ENCODE measurements at regions not wholly inside any gene's neighbourhood (a gene's known extent, or its start where the extent isn't known, plus 50 kb on each side); places are given as distances from the start of the nearest gene placed in this dataset.

DNA sequence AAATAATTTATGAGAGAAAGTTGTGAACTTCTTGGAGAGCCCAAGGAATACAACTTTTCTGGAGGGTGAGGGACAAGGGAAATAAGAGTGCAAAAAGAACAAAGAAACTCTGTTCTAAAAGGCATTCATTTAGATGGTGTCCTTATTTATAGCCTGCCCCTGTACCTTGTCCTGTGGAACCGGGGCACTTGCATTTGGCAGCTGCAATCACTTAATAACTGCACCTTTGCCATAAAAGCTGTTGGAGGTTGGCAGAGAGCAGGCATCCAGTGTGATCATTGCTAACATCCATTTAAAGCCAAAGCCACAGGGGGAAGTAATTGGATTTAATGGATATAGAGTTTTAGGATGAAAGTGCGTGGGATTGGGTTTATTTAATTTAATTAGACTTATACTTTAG lies 50.8 kb upstream of the SGK1 start:
- Histone ChIP-seq H3K4me3 (no peak overlapping the region), H3K27ac (no peak overlapping the region), H3K27me3 (no peaks in the 10 kb centered on the region), H3K4me1 (replicated peaks in 1 of 2) (peaks cover 8 to 11% of the 10 kb centered on the region in 2 donors), H3K36me3 (replicated peaks in 1 of 2) (no peaks in the 10 kb centered on the region), H3K9me3 (replicated peaks in 1 of 3) (no peaks in the 10 kb centered on the region)
- no peak for DNase-seq
- no peak for TF ChIP-seq POLR2A (IDR thresholded peaks at IDR 0.05)
- TF ChIP-seq, protein P1, sequence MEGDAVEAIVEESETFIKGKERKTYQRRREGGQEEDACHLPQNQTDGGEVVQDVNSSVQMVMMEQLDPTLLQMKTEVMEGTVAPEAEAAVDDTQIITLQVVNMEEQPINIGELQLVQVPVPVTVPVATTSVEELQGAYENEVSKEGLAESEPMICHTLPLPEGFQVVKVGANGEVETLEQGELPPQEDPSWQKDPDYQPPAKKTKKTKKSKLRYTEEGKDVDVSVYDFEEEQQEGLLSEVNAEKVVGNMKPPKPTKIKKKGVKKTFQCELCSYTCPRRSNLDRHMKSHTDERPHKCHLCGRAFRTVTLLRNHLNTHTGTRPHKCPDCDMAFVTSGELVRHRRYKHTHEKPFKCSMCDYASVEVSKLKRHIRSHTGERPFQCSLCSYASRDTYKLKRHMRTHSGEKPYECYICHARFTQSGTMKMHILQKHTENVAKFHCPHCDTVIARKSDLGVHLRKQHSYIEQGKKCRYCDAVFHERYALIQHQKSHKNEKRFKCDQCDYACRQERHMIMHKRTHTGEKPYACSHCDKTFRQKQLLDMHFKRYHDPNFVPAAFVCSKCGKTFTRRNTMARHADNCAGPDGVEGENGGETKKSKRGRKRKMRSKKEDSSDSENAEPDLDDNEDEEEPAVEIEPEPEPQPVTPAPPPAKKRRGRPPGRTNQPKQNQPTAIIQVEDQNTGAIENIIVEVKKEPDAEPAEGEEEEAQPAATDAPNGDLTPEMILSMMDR (IDR thresholded peaks at IDR 0.05) = no peak
- intact Hi-C loops (cut with DNase I) = no loop called here
- WGBS, 4 donors = 82 to 90% (median 84%) methylated on average over 2 of the region's 2 CpGs

All from adrenal gland (tissue), 9 donors.